Liver (tissue), 3 donors: ENCODE measurements at regions not wholly inside any gene's neighbourhood (a gene's known extent, or its start where the extent isn't known, plus 50 kb on each side); places are given as distances from the start of the nearest gene placed in this dataset.

Experiments
- CTCF ChIP-seq: fragments of 150-350 bp; IDR thresholded peaks from 2 replicates; pipeline ENCODE4 v1.5.1; 2017; ENCODE audit warnings: improper control_type of control experiment, low read depth, low read length; ENCODE audit not compliant: missing input control
- FOXA1 ChIP-seq: IDR thresholded peaks from 2 replicates; pipeline ENCODE4 v1.6.1; 2016; ENCODE audit warnings: antibody characterized with exemption
- FOXA2 ChIP-seq: IDR thresholded peaks from 2 replicates; pipeline ENCODE4 v1.6.1; 2016; ENCODE audit warnings: antibody characterized with exemption
- JUND ChIP-seq, 2 donors: IDR thresholded peaks; 2 replicates each; pipeline ENCODE4 v1.6.1; 2016; ENCODE audit warnings: antibody characterized with exemption in 2 of 2
- MAX ChIP-seq: IDR thresholded peaks from 2 replicates; pipeline ENCODE4 v1.6.1; 2016; ENCODE audit warnings: antibody characterized with exemption
- NR2F2 ChIP-seq: IDR thresholded peaks from 2 replicates; pipeline ENCODE4 v1.6.1; 2016; ENCODE audit warnings: antibody characterized with exemption
- RAD21 ChIP-seq, 2 donors: IDR thresholded peaks; 2 replicates each; pipeline ENCODE4 v1.6.1; 2016; ENCODE audit warnings: antibody characterized with exemption in 2 of 2, mild to moderate bottlenecking in 2 of 2
- REST ChIP-seq: IDR thresholded peaks from 2 replicates; pipeline ENCODE4 v1.6.1; 2016; ENCODE audit warnings: antibody characterized with exemption, mild to moderate bottlenecking
- RXRA ChIP-seq, 2 donors: IDR thresholded peaks; 2 replicates each; pipeline ENCODE4 v1.6.1; 2017 to 2018; ENCODE audit warnings: antibody characterized with exemption in 2 of 2, mild to moderate bottlenecking in 1 of 2
- SP1 ChIP-seq: IDR thresholded peaks from 2 replicates; pipeline ENCODE4 v1.6.1; 2018; ENCODE audit warnings: antibody characterized with exemption, mild to moderate bottlenecking
- TAF1 ChIP-seq: conservative IDR thresholded peaks from 2 replicates; pipeline ENCODE4 v1.6.1; 2016; ENCODE audit warnings: antibody characterized with exemption, mild to moderate bottlenecking
- YY1 ChIP-seq: IDR thresholded peaks from 2 replicates; pipeline ENCODE4 v1.6.1; 2016; ENCODE audit warnings: antibody characterized with exemption, mild to moderate bottlenecking
- TF ChIP-seq, protein P1 (sequence below): IDR thresholded peaks from 2 replicates; pipeline ENCODE4 v1.6.1; 2016; ENCODE audit warnings: antibody characterized with exemption
- TF ChIP-seq, protein P2 (sequence below): IDR thresholded peaks from 2 replicates; pipeline ENCODE4 v1.6.1; 2016; ENCODE audit warnings: antibody characterized with exemption
- donor health status: healthy.
- donor health status: healthy.

GRCh38 chr10:6755781-6756460 lies 175.8 kb upstream of the PRKCQ start:
- TF ChIP-seq CTCF (no peak), FOXA2 (no peak), NR2F2 (no peak), YY1 (no peak), RAD21 (IDR thresholded peaks at IDR 0.05) (no peak), SP1 (no peak), FOXA1 (no peak), MAX (no peak), TAF1 (no peak), REST (no peak), JUND (IDR thresholded peaks at IDR 0.05) (no peak), RXRA (IDR thresholded peaks at IDR 0.05) (no peak)
- TF ChIP-seq, protein P1, sequence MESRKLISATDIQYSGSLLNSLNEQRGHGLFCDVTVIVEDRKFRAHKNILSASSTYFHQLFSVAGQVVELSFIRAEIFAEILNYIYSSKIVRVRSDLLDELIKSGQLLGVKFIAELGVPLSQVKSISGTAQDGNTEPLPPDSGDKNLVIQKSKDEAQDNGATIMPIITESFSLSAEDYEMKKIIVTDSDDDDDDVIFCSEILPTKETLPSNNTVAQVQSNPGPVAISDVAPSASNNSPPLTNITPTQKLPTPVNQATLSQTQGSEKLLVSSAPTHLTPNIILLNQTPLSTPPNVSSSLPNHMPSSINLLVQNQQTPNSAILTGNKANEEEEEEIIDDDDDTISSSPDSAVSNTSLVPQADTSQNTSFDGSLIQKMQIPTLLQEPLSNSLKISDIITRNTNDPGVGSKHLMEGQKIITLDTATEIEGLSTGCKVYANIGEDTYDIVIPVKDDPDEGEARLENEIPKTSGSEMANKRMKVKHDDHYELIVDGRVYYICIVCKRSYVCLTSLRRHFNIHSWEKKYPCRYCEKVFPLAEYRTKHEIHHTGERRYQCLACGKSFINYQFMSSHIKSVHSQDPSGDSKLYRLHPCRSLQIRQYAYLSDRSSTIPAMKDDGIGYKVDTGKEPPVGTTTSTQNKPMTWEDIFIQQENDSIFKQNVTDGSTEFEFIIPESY: no peak
- TF ChIP-seq, protein P2, sequence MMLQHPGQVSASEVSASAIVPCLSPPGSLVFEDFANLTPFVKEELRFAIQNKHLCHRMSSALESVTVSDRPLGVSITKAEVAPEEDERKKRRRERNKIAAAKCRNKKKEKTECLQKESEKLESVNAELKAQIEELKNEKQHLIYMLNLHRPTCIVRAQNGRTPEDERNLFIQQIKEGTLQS: no peak
